Vagina (tissue), 2 donors: ENCODE measurements at regions not wholly inside any gene's neighbourhood (a gene's known extent, or its start where the extent isn't known, plus 50 kb on each side); places are given as distances from the start of the nearest gene placed in this dataset.

ENCODE experiments used
- POLR2A ChIP-seq, 2 donors: fragments of 450-650 bp; IDR thresholded peaks; one replicate each; pipeline ENCODE4 v1.6.1; 2017; ENCODE audit warnings: antibody characterized with exemption in 2 of 2, mild to moderate bottlenecking in 2 of 2, moderate library complexity in 2 of 2
- POLR2AphosphoS5 ChIP-seq, 2 donors: sonication (generic); formaldehyde crosslinking; IDR thresholded peaks; one replicate each; pipeline ENCODE4 v1.9.0; 2017; ENCODE audit warnings: antibody characterized with exemption in 2 of 2, mild to moderate bottlenecking in 2 of 2, low read depth in 1 of 2; ENCODE audit not compliant: insufficient read depth in 1 of 2
- TF ChIP-seq, protein P1 (sequence below), 3 experiments: fragments of 450-650 bp in 2 of 3; fragments of 200-600 bp in 1 of 3; sonication (generic) in 1 of 3; IDR thresholded peaks; one replicate each; pipeline ENCODE4 v1.5.1; 2017 to 2019; ENCODE audit warnings: antibody characterized with exemption in 3 of 3, mild to moderate bottlenecking in 2 of 3, moderate library complexity in 2 of 3

DNA sequence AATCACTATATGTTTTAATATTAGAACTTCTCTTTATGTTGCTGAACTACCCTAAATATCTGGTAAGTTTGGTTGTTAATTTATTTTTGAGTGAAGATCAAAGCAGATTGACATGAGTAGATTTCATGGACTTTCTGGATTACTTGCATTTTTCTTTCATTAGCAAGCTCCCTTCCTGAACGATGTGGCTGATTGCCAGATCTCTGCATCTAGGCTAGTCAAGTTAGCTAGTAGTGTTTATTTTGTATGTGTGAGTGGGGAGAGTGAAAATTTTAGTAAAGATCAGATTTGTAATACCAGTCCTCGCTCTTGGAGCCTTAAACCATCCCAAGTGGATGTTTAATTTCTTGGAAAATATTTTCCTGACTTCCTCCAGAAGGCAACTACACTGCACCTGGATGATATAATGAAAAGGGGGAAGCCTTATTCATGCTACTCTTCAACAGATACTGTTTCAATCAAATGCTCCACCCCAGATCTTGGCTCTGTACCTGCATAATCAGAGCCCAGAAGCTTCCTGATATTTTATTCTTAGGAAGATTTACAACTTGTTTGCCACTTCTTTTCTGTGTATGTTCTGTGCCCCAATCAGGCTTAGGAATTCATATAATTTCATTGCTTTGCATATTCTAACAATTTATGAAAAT is 143.2 kb upstream of the GRIA4 start:
- TF ChIP-seq, protein P1, sequence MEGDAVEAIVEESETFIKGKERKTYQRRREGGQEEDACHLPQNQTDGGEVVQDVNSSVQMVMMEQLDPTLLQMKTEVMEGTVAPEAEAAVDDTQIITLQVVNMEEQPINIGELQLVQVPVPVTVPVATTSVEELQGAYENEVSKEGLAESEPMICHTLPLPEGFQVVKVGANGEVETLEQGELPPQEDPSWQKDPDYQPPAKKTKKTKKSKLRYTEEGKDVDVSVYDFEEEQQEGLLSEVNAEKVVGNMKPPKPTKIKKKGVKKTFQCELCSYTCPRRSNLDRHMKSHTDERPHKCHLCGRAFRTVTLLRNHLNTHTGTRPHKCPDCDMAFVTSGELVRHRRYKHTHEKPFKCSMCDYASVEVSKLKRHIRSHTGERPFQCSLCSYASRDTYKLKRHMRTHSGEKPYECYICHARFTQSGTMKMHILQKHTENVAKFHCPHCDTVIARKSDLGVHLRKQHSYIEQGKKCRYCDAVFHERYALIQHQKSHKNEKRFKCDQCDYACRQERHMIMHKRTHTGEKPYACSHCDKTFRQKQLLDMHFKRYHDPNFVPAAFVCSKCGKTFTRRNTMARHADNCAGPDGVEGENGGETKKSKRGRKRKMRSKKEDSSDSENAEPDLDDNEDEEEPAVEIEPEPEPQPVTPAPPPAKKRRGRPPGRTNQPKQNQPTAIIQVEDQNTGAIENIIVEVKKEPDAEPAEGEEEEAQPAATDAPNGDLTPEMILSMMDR (IDR thresholded peaks at IDR 0.05), result no peak
- TF ChIP-seq POLR2A (IDR thresholded peaks at IDR 0.05) (no peak), POLR2AphosphoS5 (IDR thresholded peaks at IDR 0.05; ENCODE audit: insufficient read depth in 1 of 2, low read depth in 1 of 2) (no peak)
